ENCODE measurements at regions not wholly inside any gene's neighbourhood (a gene's known extent, or its start where the extent isn't known, plus 50 kb on each side); places are given as distances from the start of the nearest gene placed in this dataset.

GRCh38 chr13:83536153-83536552, 346.1 kb downstream of the SLITRK1 start:
- TF ChIP-seq ZFX (IDR thresholded peaks at IDR 0.05): no peak
- TF ChIP-seq, protein P1, sequence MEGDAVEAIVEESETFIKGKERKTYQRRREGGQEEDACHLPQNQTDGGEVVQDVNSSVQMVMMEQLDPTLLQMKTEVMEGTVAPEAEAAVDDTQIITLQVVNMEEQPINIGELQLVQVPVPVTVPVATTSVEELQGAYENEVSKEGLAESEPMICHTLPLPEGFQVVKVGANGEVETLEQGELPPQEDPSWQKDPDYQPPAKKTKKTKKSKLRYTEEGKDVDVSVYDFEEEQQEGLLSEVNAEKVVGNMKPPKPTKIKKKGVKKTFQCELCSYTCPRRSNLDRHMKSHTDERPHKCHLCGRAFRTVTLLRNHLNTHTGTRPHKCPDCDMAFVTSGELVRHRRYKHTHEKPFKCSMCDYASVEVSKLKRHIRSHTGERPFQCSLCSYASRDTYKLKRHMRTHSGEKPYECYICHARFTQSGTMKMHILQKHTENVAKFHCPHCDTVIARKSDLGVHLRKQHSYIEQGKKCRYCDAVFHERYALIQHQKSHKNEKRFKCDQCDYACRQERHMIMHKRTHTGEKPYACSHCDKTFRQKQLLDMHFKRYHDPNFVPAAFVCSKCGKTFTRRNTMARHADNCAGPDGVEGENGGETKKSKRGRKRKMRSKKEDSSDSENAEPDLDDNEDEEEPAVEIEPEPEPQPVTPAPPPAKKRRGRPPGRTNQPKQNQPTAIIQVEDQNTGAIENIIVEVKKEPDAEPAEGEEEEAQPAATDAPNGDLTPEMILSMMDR (conservative IDR thresholded peaks at IDR 0.05): no peak
- no peak overlapping the region for H3K27ac ChIP-seq

DNA sequence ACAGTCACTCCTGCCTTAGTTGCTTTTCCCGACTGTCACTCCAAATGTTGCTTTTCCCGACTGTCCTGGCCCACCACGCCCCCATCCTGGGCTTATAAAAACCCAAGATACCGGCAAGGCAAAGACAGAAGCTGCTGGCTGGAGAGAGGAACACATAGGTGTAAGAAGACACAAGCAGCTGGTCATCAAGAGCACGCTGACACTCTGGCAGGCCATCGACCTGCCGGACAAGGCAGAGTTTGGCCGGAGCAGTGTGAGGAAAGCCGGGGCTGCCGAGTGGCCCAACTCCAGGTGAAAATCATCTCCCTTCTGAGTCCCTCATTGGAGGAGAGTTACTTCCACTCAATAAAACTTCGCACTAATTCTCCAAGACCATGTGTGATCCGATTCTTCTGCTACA, 349.5 kb downstream of the SLITRK1 start:
- no peak overlapping the region for H3K27ac ChIP-seq
- TF ChIP-seq ZFX (IDR thresholded peaks at IDR 0.05): no peak
- TF ChIP-seq, protein P1 (conservative IDR thresholded peaks at IDR 0.05): no peak

GRCh38 chr13:83531022-83531421, 351.3 kb downstream of the SLITRK1 start:
- TF ChIP-seq ZFX (IDR thresholded peaks at IDR 0.05): no peak
- TF ChIP-seq, protein P1 (conservative IDR thresholded peaks at IDR 0.05): no peak
- no peak overlapping the region for H3K27ac ChIP-seq

- TF ChIP-seq, protein P1 (conservative IDR thresholded peaks at IDR 0.05): no peak
- TF ChIP-seq ZFX (IDR thresholded peaks at IDR 0.05): no peak
- H3K27ac ChIP-seq: no peak overlapping the region
Measured at GRCh38 chr13:83516781-83517180, 365.5 kb downstream of the SLITRK1 start.

DNA sequence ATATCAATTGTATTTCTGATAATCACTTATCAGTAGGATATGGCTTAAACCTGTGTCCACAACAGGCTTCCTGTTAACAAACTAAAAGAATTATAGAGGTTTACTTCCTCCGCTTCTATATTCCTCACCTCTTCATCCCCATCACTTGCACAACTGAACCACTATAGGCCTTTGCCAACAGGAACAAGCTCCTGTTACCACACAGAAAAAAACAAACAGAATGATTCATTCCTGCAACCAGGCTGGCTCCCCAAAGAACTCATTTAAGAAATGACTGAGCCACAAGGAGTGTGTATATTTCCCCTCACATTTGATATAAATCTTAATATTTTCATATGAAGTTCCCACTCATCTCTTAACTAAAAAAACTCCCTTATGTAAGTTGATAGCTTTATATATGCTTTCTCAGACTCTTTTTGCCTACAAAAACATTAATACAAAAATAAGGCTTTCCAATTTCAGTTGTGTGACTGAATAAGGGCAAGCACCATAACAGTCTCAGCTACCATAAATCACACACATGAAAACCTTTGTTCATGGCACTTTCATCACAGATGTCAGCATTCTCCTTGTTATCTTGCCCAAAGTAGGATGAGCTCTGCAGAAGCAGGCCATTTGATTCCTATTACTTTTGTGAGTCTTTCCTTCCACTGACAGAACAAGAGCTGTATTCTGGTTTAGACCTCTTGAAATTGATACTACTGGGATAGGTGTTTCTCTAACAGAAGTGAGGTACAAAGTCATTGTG, 366.8 kb downstream of the SLITRK1 start:
- H3K27ac ChIP-seq: no peak overlapping the region

GRCh38 chr13:83508771-83509301, 373.4 kb downstream of the SLITRK1 start:
- H3K27ac ChIP-seq: no peak overlapping the region
- TF ChIP-seq ZFX (IDR thresholded peaks at IDR 0.05): no peak
- TF ChIP-seq, protein P1 (conservative IDR thresholded peaks at IDR 0.05): no peak

More for the DNA sequence above, 366.8 kb downstream of the SLITRK1 start:
- TF ChIP-seq, protein P1 (conservative IDR thresholded peaks at IDR 0.05): no peak
- TF ChIP-seq ZFX (IDR thresholded peaks at IDR 0.05): no peak

DNA sequence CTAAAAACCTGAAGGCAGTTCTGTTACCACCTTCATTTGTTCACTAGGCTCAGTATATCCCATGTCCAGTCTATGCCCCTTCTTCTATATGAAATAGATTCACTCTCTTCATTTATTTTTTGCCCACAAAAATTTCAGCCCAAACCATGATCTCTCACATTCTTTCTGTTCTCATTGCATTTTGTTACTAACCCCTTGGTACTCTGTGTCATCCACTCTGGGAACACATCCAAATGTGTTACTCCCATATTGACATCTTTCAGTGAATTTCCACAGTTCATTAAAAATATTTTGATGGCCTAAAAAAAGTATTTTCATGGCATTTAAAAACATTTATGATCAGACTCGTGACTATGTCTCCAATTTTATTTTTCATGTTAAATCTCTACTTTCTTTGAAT, 378.9 kb downstream of the SLITRK1 start:
- TF ChIP-seq ZFX (IDR thresholded peaks at IDR 0.05): no peak
- TF ChIP-seq, protein P1 (conservative IDR thresholded peaks at IDR 0.05): no peak
- H3K27ac ChIP-seq: no peak overlapping the region
